Central memory CD8-positive, alpha-beta T cell (primary cell): ENCODE measurements at regions not wholly inside any gene's neighbourhood (a gene's known extent, or its start where the extent isn't known, plus 50 kb on each side); places are given as distances from the start of the nearest gene placed in this dataset.

ENCODE experiments used
- ATAC-seq: fragments of 150-1000 bp; cut with Tn5 transposase; replicated peaks from 2 replicates; pipeline ENCODE4 v1.10.0; 2022; ENCODE audit warnings: mild to moderate bottlenecking, moderate FRiP score, moderate number of reproducible peaks; ENCODE audit not compliant: poor library complexity, severe bottlenecking; ENCODE audit errors: extremely low read depth
- DNase-seq, 2 donors: peaks; one replicate each; pipeline ENCODE4 v3.0.0; 2021; ENCODE audit warnings: low spot score in 2 of 2
- H3K27ac Mint-ChIP-seq: one replicate; pipeline ENCODE4 v1.8.0; 2022; ENCODE audit warnings: low read depth, mild to moderate bottlenecking, moderate library complexity, mixed read lengths
- H3K27me3 Mint-ChIP-seq: one replicate; pipeline ENCODE4 v1.8.0; 2022; ENCODE audit warnings: mixed read lengths
- H3K36me3 Mint-ChIP-seq: one replicate; pipeline ENCODE4 v1.8.0; 2022; ENCODE audit warnings: mild to moderate bottlenecking, moderate library complexity, mixed read lengths; ENCODE audit not compliant: insufficient read depth
- H3K4me1 Mint-ChIP-seq: one replicate; pipeline ENCODE4 v1.8.0; 2022; ENCODE audit warnings: mixed read lengths
- H3K4me3 Mint-ChIP-seq: one replicate; pipeline ENCODE4 v1.8.0; 2022; ENCODE audit warnings: mild to moderate bottlenecking, moderate library complexity, mixed read lengths
- H3K9me3 Mint-ChIP-seq: one replicate; pipeline ENCODE4 v1.8.0; 2022; ENCODE audit warnings: mixed read lengths

- ATAC-seq, result peak; percentile 10
- DNase-seq, result no peak
- H3K36me3 Mint-ChIP-seq, result peaks cover 3% of the 10 kb centered on the region
- peaks cover 6% of the 10 kb centered on the region for H3K4me1 Mint-ChIP-seq
- H3K27me3 Mint-ChIP-seq, result peaks cover 81% of the 10 kb centered on the region
- no peak overlapping the region for H3K27ac Mint-ChIP-seq
- no peaks in the 10 kb centered on the region for H3K9me3 Mint-ChIP-seq
- no peak overlapping the region for H3K4me3 Mint-ChIP-seq
Measured at GRCh38 chr2:236503100-236503499, 66.5 kb upstream of the ACKR3 start.

- peaks cover 3% of the 10 kb centered on the region for H3K36me3 Mint-ChIP-seq
- peaks cover 83% of the 10 kb centered on the region for H3K27me3 Mint-ChIP-seq
- H3K9me3 Mint-ChIP-seq, result no peaks in the 10 kb centered on the region
Measured at GRCh38 chr2:236503583-236503982, 66.0 kb upstream of the ACKR3 start.

GRCh38 chr2:236505041-236505440 is 64.6 kb upstream of the ACKR3 start:
- DNase-seq (no peak), ATAC-seq (no peak)
- Mint-ChIP-seq H3K27ac (no peak overlapping the region), H3K36me3 (no peaks in the 10 kb centered on the region), H3K4me3 (no peak overlapping the region), H3K4me1 (peaks cover 6% of the 10 kb centered on the region), H3K9me3 (no peaks in the 10 kb centered on the region), H3K27me3 (peaks cover 81% of the 10 kb centered on the region)

More at GRCh38 chr2:236503583-236503982, 66.0 kb upstream of the ACKR3 start:
- no peak for ATAC-seq
- peaks cover 6% of the 10 kb centered on the region for H3K4me1 Mint-ChIP-seq
- H3K27ac Mint-ChIP-seq, result no peak overlapping the region
- DNase-seq, result no peak
- H3K4me3 Mint-ChIP-seq, result no peak overlapping the region

GRCh38 chr2:236505648-236506047 is 64.0 kb upstream of the ACKR3 start:
- no peak for DNase-seq
- Mint-ChIP-seq H3K9me3 (no peaks in the 10 kb centered on the region), H3K27ac (no peak overlapping the region), H3K36me3 (no peaks in the 10 kb centered on the region), H3K27me3 (peaks cover 74% of the 10 kb centered on the region), H3K4me1 (peaks cover 6% of the 10 kb centered on the region), H3K4me3 (no peak overlapping the region)
- no peak for ATAC-seq

GRCh38 chr2:236507393-236508085 is 62.1 kb upstream of the ACKR3 start:
- DNase-seq, result peak in 1 of 2 donors; percentile 14
- H3K4me3 Mint-ChIP-seq, result peak overlapping the region; percentile 68
- peaks cover 6% of the 10 kb centered on the region for H3K4me1 Mint-ChIP-seq
- peaks cover 62% of the 10 kb centered on the region for H3K27me3 Mint-ChIP-seq
- ATAC-seq, result peak; percentile 68
- no peaks in the 10 kb centered on the region for H3K36me3 Mint-ChIP-seq
- H3K9me3 Mint-ChIP-seq, result no peaks in the 10 kb centered on the region
- no peak overlapping the region for H3K27ac Mint-ChIP-seq

GRCh38 chr2:236508466-236508865 is 61.2 kb upstream of the ACKR3 start:
- no peaks in the 10 kb centered on the region for H3K36me3 Mint-ChIP-seq
- DNase-seq (no peak), ATAC-seq (no peak)
- H3K27ac Mint-ChIP-seq, result no peak overlapping the region
- no peak overlapping the region for H3K4me3 Mint-ChIP-seq
- H3K9me3 Mint-ChIP-seq, result no peaks in the 10 kb centered on the region
- H3K4me1 Mint-ChIP-seq, result peaks cover 6% of the 10 kb centered on the region
- peaks cover 62% of the 10 kb centered on the region for H3K27me3 Mint-ChIP-seq

GRCh38 chr2:236510034-236510433 is 59.6 kb upstream of the ACKR3 start:
- Mint-ChIP-seq H3K27me3 (peaks cover 48% of the 10 kb centered on the region), H3K27ac (no peak overlapping the region), H3K36me3 (no peaks in the 10 kb centered on the region), H3K4me1 (peaks cover 6% of the 10 kb centered on the region), H3K9me3 (no peaks in the 10 kb centered on the region), H3K4me3 (no peak overlapping the region)
- DNase-seq (no peak), ATAC-seq (no peak)

GRCh38 chr2:236511266-236511665 is 58.4 kb upstream of the ACKR3 start:
- peaks cover 6% of the 10 kb centered on the region for H3K4me1 Mint-ChIP-seq
- no peaks in the 10 kb centered on the region for H3K9me3 Mint-ChIP-seq
- ATAC-seq, result no peak
- H3K27ac Mint-ChIP-seq, result no peak overlapping the region
- H3K27me3 Mint-ChIP-seq, result peaks cover 35% of the 10 kb centered on the region
- no peak overlapping the region for H3K4me3 Mint-ChIP-seq
- H3K36me3 Mint-ChIP-seq, result no peaks in the 10 kb centered on the region
- no peak for DNase-seq

GRCh38 chr2:236512267-236512666 is 57.4 kb upstream of the ACKR3 start:
- Mint-ChIP-seq H3K4me3 (no peak overlapping the region), H3K27me3 (peaks cover 25% of the 10 kb centered on the region), H3K36me3 (no peaks in the 10 kb centered on the region), H3K9me3 (no peaks in the 10 kb centered on the region), H3K4me1 (no peaks in the 10 kb centered on the region), H3K27ac (no peak overlapping the region)
- DNase-seq (no peak), ATAC-seq (no peak)

- Mint-ChIP-seq H3K27me3 (peaks cover 18% of the 10 kb centered on the region), H3K4me3 (no peak overlapping the region)
Measured at GRCh38 chr2:236512902-236513435, 56.7 kb upstream of the ACKR3 start.

GRCh38 chr2:236513956-236514355 is 55.7 kb upstream of the ACKR3 start:
- Mint-ChIP-seq H3K27ac (no peak overlapping the region), H3K9me3 (no peaks in the 10 kb centered on the region), H3K4me1 (no peaks in the 10 kb centered on the region), H3K27me3 (peaks cover 8% of the 10 kb centered on the region), H3K36me3 (no peaks in the 10 kb centered on the region), H3K4me3 (no peak overlapping the region)
- DNase-seq (no peak), ATAC-seq (no peak)

More at GRCh38 chr2:236512902-236513435, 56.7 kb upstream of the ACKR3 start:
- no peaks in the 10 kb centered on the region for H3K4me1 Mint-ChIP-seq
- no peaks in the 10 kb centered on the region for H3K9me3 Mint-ChIP-seq
- ATAC-seq (peak; percentile 92), DNase-seq (peak; percentile 55 to 57)
- H3K27ac Mint-ChIP-seq, result no peak overlapping the region
- H3K36me3 Mint-ChIP-seq, result no peaks in the 10 kb centered on the region

GRCh38 chr2:236516708-236517107 is 52.9 kb upstream of the ACKR3 start:
- no peak for DNase-seq
- Mint-ChIP-seq H3K4me3 (no peak overlapping the region), H3K36me3 (no peaks in the 10 kb centered on the region), H3K9me3 (no peaks in the 10 kb centered on the region), H3K27ac (no peak overlapping the region), H3K4me1 (no peaks in the 10 kb centered on the region), H3K27me3 (peaks cover 14% of the 10 kb centered on the region)
- ATAC-seq, result no peak

GRCh38 chr2:236517251-236518031 is 52.2 kb upstream of the ACKR3 start:
- H3K36me3 Mint-ChIP-seq, result no peaks in the 10 kb centered on the region
- no peak overlapping the region for H3K4me3 Mint-ChIP-seq
- ATAC-seq (no peak), DNase-seq (no peak)
- H3K27ac Mint-ChIP-seq, result no peak overlapping the region
- H3K9me3 Mint-ChIP-seq, result no peaks in the 10 kb centered on the region
- peaks cover 20% of the 10 kb centered on the region for H3K27me3 Mint-ChIP-seq
- no peaks in the 10 kb centered on the region for H3K4me1 Mint-ChIP-seq
